ENCODE measurements at regions not wholly inside any gene's neighbourhood (a gene's known extent, or its start where the extent isn't known, plus 50 kb on each side); places are given as distances from the start of the nearest gene placed in this dataset.

GRCh38 chr20:39641423-39641822, 679.3 kb downstream of the DHX35 start:
- no peak for TF ChIP-seq CTCF (conservative IDR thresholded peaks at IDR 0.05 in 1 of 2, IDR thresholded peaks at IDR 0.05 in 1 of 2; ENCODE audit: extremely low read depth in 1 of 2, insufficient read depth in 1 of 2, low read depth in 1 of 2, low read length in 2 of 2)
- TF ChIP-seq EZH2 (IDR thresholded peaks at IDR 0.05; ENCODE audit: borderline replicate concordance, low read length): no peak
